HL-60 (cell line): ENCODE measurements at regions not wholly inside any gene's neighbourhood (a gene's known extent, or its start where the extent isn't known, plus 50 kb on each side); places are given as distances from the start of the nearest gene placed in this dataset.

Experiments
- DNase-seq, 2 experiments: peaks; one replicate each; pipeline ENCODE4 v3.0.0-alpha.2; 2010 to 2020; ENCODE audit warnings: low read depth in 1 of 2, low spot score in 1 of 2
- H3K27ac ChIP-seq: fragments of 250-450 bp; sonication (Bioruptor Pico); replicated peaks from 2 replicates; pipeline ENCODE4 v1.5.1; 2020; ENCODE audit warnings: mild to moderate bottlenecking, moderate library complexity
- H3K27me3 ChIP-seq: fragments of 250-450 bp; sonication (Bioruptor Pico); 2 replicates; pipeline ENCODE4 v1.5.1; 2021; ENCODE audit warnings: mild to moderate bottlenecking, moderate library complexity; ENCODE audit not compliant: insufficient read depth, poor library complexity, severe bottlenecking
- H3K4me3 ChIP-seq: replicated peaks from 2 replicates; pipeline ENCODE4 v1.5.1; 2011; ENCODE audit warnings: mild to moderate bottlenecking, control low read depth, low read length; ENCODE audit not compliant: insufficient read depth
- CTCF ChIP-seq: IDR thresholded peaks from one replicate; pipeline ENCODE4 v1.5.1; 2011; ENCODE audit warnings: low read length, control low read depth, inconsistent platforms; ENCODE audit not compliant: insufficient read depth
- GABPA ChIP-seq: IDR thresholded peaks from 2 replicates; pipeline ENCODE4 v1.6.1; 2012; ENCODE audit warnings: low read depth
- POLR2AphosphoS5 ChIP-seq: IDR thresholded peaks from 2 replicates; pipeline ENCODE4 v1.6.1; 2012; ENCODE audit warnings: low read depth
- SPI1 ChIP-seq: IDR thresholded peaks from 2 replicates; pipeline ENCODE4 v1.6.1; 2012; ENCODE audit warnings: low read depth, mild to moderate bottlenecking, borderline replicate concordance
- TF ChIP-seq, protein P1 (sequence below): IDR thresholded peaks from 2 replicates; pipeline ENCODE4 v1.6.1; 2012; ENCODE audit warnings: low read depth; ENCODE audit not compliant: insufficient replicate concordance

GRCh38 chr2:149737896-149738295 lies 150.3 kb upstream of the MMADHC start:
- Histone ChIP-seq H3K27me3 (no peaks in the 10 kb centered on the region), H3K4me3 (no peak overlapping the region), H3K27ac (no peak overlapping the region)
- no peak for DNase-seq
- TF ChIP-seq GABPA (no peak), POLR2AphosphoS5 (no peak), CTCF (no peak), SPI1 (no peak)
- TF ChIP-seq, protein P1, sequence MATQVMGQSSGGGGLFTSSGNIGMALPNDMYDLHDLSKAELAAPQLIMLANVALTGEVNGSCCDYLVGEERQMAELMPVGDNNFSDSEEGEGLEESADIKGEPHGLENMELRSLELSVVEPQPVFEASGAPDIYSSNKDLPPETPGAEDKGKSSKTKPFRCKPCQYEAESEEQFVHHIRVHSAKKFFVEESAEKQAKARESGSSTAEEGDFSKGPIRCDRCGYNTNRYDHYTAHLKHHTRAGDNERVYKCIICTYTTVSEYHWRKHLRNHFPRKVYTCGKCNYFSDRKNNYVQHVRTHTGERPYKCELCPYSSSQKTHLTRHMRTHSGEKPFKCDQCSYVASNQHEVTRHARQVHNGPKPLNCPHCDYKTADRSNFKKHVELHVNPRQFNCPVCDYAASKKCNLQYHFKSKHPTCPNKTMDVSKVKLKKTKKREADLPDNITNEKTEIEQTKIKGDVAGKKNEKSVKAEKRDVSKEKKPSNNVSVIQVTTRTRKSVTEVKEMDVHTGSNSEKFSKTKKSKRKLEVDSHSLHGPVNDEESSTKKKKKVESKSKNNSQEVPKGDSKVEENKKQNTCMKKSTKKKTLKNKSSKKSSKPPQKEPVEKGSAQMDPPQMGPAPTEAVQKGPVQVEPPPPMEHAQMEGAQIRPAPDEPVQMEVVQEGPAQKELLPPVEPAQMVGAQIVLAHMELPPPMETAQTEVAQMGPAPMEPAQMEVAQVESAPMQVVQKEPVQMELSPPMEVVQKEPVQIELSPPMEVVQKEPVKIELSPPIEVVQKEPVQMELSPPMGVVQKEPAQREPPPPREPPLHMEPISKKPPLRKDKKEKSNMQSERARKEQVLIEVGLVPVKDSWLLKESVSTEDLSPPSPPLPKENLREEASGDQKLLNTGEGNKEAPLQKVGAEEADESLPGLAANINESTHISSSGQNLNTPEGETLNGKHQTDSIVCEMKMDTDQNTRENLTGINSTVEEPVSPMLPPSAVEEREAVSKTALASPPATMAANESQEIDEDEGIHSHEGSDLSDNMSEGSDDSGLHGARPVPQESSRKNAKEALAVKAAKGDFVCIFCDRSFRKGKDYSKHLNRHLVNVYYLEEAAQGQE, result no peak

GRCh38 chr2:149735237-149735958 lies 147.8 kb upstream of the MMADHC start:
- Histone ChIP-seq H3K4me3 (no peak overlapping the region), H3K27ac (no peak overlapping the region), H3K27me3 (no peaks in the 10 kb centered on the region)
- no peak for DNase-seq
- TF ChIP-seq POLR2AphosphoS5 (no peak), GABPA (no peak), CTCF (no peak), SPI1 (no peak)
- TF ChIP-seq, protein P1, result no peak

DNA sequence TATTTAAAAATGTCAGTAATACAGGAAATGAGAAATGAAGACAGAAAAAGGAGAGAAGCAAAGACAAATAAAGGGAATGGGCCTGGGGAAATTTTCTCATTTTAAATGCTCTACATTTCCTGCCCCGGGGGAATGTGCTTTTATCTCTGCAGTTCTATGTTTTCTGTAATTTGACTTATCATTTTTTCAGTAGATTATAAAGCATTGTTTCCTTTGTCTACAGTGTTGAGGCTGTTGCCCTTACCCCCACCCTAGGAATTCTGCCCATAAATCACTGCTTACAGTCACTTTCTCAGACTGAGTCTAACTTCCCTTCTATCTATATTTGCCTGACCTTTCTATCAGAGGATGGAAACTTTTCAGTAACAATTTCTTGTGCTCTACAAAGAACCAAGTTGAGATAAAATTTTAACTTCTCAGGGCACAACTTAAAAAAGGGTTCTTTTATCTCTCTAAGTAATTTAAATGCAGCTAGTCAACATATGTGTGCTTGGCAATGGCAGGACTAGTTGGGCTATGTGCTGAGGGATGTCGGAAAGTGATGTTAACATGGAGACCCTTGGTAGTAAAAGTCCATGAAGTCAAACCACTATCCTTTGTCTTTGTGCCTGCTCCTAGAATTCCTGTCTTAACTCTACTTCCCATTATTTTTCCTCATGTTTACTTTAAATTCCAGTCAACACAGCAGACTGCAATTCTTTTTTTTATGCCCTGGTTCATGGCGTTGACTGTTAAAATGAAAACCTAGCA lies 146.5 kb upstream of the MMADHC start:
- DNase-seq, result no peak
- H3K27ac ChIP-seq, result no peak overlapping the region
- H3K4me3 ChIP-seq, result no peak overlapping the region
- TF ChIP-seq, protein P1, result no peak
- TF ChIP-seq GABPA (no peak), POLR2AphosphoS5 (no peak), CTCF (no peak), SPI1 (no peak)
- no peaks in the 10 kb centered on the region for H3K27me3 ChIP-seq
